HG03095 (cell line): ENCODE measurements at regions not wholly inside any gene's neighbourhood (a gene's known extent, or its start where the extent isn't known, plus 50 kb on each side); places are given as distances from the start of the nearest gene placed in this dataset.
A peak's percentile ranks its signal among the peaks of the same experiment; 100 is the strongest.
"Not testable (repeated sequence)": the region's sequence is repeated elsewhere in the genome, so short reads cannot be mapped to it uniquely, and the experiment has no call there.

Experiments used
- ATAC-seq: cut with Tn5 transposase; IDR thresholded peaks from one replicate; pipeline ENCODE4 v1.9.1; 2021; ENCODE audit warnings: moderate library complexity; ENCODE audit not compliant: unreplicated experiment

- ATAC-seq = no peak
Observed at GRCh38 chr1:208684192-208684591, 440.0 kb upstream of the PLXNA2 start.

DNA sequence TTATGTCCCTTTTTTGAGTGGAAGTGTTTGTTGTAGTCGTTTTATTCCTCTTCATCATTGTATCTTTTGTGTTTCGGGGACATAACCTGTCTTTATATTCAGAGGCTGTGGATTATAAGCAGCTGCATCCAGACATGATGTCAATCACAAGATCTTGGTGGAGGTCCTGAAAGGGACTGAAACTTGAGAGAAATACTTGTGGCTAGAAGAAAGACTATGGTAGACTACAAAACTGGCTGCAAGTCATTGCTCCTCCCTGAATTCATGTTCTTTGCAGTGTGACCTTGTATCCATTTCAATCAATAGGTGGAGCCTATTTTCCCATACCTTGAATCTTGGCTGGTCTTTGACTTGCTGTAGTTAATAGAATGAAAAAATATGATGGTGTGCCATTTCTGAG is 442.4 kb upstream of the PLXNA2 start:
- ATAC-seq = no peak

DNA sequence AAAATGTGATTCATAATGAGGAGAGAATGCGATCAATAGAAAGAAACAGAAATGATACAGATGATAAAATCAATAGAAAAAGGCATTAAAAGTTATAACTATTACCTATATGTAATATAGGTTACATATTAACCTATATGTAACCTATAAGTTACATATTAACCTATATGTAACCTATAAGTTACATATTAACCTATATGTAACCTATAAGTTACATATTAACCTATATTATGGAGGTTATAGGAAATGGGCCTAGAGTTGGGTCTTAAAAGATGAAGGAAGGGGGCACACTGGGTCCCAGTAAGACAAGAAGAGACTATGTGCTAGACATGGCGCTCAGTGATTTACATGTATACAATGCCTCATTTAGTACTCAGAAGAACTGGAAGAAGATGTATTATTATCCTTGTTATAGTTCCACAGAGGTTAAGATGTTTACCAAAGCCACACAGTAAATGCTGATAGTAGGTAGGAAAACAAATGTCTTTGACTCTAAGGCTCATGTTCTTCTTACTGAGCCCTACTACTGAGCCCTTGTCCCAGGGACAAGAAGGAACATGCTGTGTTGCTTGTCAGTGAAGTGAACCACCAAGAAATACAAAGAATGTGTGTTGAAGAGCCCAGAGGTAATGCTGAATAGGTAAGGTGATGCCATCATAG is 444.6 kb upstream of the PLXNA2 start:
- no peak for ATAC-seq

- no peak for ATAC-seq
Observed at GRCh38 chr1:208691012-208691411, 446.8 kb upstream of the PLXNA2 start.

- no peak for ATAC-seq
Observed at GRCh38 chr1:208709981-208710380, 465.8 kb upstream of the PLXNA2 start.

DNA sequence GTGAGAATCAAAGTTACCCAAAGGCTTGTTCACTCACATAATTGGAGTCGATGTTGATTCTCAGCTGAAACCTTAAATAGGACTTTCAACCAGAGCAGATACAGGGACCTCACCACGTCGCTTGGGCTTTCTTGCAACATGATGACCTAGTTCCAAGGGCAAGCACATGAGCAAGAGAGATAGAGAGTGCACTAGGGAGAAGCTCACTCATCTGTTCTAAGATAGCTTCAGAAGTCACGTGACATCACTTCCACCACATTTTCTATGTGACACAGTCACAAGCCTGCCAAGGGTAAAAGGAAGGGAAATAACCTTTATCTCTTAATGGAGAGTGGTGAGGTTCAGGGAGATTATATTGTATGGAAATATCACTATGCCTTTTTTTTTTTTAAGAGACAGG is 470.1 kb upstream of the PLXNA2 start:
- ATAC-seq = no peak

DNA sequence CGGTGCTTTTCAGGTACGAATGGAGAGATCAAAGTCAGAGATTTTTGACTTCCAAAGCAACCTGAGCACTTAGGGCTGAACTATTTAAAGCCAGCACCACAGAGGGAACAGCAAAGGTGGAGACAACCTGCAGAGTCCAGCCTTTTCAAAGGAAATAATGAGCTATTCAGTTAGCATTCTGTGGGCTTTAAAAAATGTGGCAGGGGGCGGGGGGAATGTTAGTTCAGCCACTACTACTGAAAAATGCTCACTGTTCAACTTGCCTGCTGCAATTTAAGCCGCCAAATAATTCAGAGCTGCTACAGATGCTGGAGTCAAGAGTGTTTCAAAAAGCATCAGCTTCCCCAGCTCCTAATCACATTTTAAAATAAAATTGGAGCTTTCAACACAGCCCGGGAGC is 473.3 kb upstream of the PLXNA2 start:
- ATAC-seq = no peak

DNA sequence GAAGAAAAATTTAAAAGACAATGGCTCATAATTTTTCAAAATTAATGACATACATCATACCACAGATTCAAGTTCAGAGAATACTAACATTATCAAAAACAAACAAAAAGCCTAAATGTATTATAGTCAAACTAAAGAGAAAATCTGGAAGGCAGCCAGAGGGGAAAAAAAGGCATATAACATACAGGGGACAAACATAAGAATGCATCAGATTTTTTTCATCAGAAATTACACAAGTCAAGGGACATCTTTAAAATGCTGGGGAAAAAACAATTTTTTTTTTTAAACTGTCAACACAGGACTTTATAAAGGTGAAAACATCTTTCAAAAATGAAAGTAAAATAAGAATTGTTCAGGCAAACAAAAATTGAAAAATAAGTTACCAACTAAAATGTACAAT is 478.4 kb upstream of the PLXNA2 start:
- ATAC-seq = no peak

- ATAC-seq = no peak
Observed at GRCh38 chr1:208724079-208724478, 479.9 kb upstream of the PLXNA2 start.

GRCh38 chr1:208728815-208729214 is 484.6 kb upstream of the PLXNA2 start:
- ATAC-seq = no peak

GRCh38 chr1:208731981-208732821 is 488.0 kb upstream of the PLXNA2 start:
- ATAC-seq = peak; percentile 73

GRCh38 chr1:208737161-208737560 is 493.0 kb upstream of the PLXNA2 start:
- no peak for ATAC-seq

GRCh38 chr1:208737922-208738321 is 493.7 kb upstream of the PLXNA2 start:
- no peak for ATAC-seq

GRCh38 chr1:208739636-208740035 is 495.5 kb upstream of the PLXNA2 start:
- not testable (repeated sequence) for ATAC-seq

DNA sequence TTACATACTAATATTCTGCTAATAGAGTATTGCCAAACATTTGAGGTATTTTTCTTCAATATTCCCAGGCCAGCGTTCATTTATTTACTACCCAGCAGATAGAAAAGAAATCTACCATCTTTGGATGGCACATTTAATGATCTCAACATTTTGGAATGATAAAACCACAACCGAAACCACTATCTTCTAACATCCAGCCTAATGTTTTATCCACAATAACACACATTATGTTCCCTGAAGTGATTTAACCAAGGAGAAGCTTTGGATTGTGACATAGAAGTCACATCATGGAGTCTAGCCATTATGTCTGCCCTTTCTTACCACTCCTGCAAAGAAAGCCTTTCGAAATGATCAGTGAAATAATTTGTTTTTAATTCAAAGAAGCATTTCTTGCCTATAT is 497.1 kb upstream of the PLXNA2 start:
- ATAC-seq = no peak

DNA sequence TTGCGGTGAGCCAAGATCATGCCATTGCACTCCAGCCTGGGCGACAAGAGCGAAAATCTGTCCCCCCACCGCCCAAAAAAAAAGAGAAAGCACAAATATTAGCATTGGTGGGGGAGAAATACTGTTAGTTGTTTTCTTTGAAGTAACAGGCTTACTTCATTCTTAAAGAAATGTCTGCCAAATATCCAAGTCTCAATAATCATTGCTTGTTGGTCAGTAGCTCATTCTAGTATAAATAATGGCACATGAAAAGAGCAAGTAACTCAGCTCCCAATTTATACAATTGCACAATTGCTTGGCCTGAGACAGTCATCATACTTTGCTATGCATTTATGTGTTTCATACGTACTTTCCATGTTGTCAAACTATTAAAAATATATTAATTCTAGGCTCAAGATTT is 499.2 kb upstream of the PLXNA2 start:
- ATAC-seq = no peak

- ATAC-seq = no peak
Observed at GRCh38 chr1:208747979-208748378, 503.8 kb upstream of the PLXNA2 start.

GRCh38 chr1:208748387-208749165 is 504.4 kb upstream of the PLXNA2 start:
- no peak for ATAC-seq

- no peak for ATAC-seq
Observed at GRCh38 chr1:208756339-208756981, 512.3 kb upstream of the PLXNA2 start.

- no peak for ATAC-seq
Observed at GRCh38 chr1:208757846-208758245, 513.7 kb upstream of the PLXNA2 start.

GRCh38 chr1:208759255-208759654 is 515.1 kb upstream of the PLXNA2 start:
- no peak for ATAC-seq
